ENCODE measurements at regions not wholly inside any gene's neighbourhood (a gene's known extent, or its start where the extent isn't known, plus 50 kb on each side); places are given as distances from the start of the nearest gene placed in this dataset.

GRCh38 chr4:114281164-114281960 lies 301.9 kb upstream of the ARSJ start:
- no peaks in the 10 kb centered on the region for H3K36me3 ChIP-seq (ENCODE audit: control insufficient read depth, insufficient read depth, low read length)
- H3K27me3 ChIP-seq (replicated peaks; ENCODE audit: control insufficient read depth, insufficient read depth, low read length) = no peaks in the 10 kb centered on the region
- no peak overlapping the region for H3K4me3 ChIP-seq (replicated peaks; ENCODE audit: low read depth, low read length)
- TF ChIP-seq CTCF (IDR thresholded peaks at IDR 0.05; ENCODE audit: insufficient read depth, low read length, poor library complexity, severe bottlenecking) = no peak
- no peak for DNase-seq (ENCODE audit: extremely low read depth, insufficient read length)

GRCh38 chr4:114282937-114283336 lies 303.5 kb upstream of the ARSJ start:
- Histone ChIP-seq H3K36me3 (ENCODE audit: control insufficient read depth, insufficient read depth, low read length) (no peaks in the 10 kb centered on the region), H3K27me3 (replicated peaks; ENCODE audit: control insufficient read depth, insufficient read depth, low read length) (no peaks in the 10 kb centered on the region), H3K4me3 (replicated peaks; ENCODE audit: low read depth, low read length) (no peak overlapping the region)
- TF ChIP-seq CTCF (IDR thresholded peaks at IDR 0.05; ENCODE audit: insufficient read depth, low read length, poor library complexity, severe bottlenecking) = no peak
- DNase-seq (ENCODE audit: extremely low read depth, insufficient read length) = no peak

- Histone ChIP-seq H3K27me3 (replicated peaks; ENCODE audit: control insufficient read depth, insufficient read depth, low read length) (no peaks in the 10 kb centered on the region), H3K36me3 (ENCODE audit: control insufficient read depth, insufficient read depth, low read length) (no peaks in the 10 kb centered on the region), H3K4me3 (replicated peaks; ENCODE audit: low read depth, low read length) (no peak overlapping the region)
- no peak for DNase-seq (ENCODE audit: extremely low read depth, insufficient read length)
- no peak for TF ChIP-seq CTCF (IDR thresholded peaks at IDR 0.05; ENCODE audit: insufficient read depth, low read length, poor library complexity, severe bottlenecking)
These were observed 305.2 kb upstream of the ARSJ start for GRCh38 chr4:114284629-114285028.

GRCh38 chr4:114286262-114286810 lies 306.9 kb upstream of the ARSJ start:
- no peak overlapping the region for H3K4me3 ChIP-seq (replicated peaks; ENCODE audit: low read depth, low read length)
- DNase-seq (ENCODE audit: extremely low read depth, insufficient read length) = no peak
- no peak for TF ChIP-seq CTCF (IDR thresholded peaks at IDR 0.05; ENCODE audit: insufficient read depth, low read length, poor library complexity, severe bottlenecking)
- H3K36me3 ChIP-seq (ENCODE audit: control insufficient read depth, insufficient read depth, low read length) = no peaks in the 10 kb centered on the region
- H3K27me3 ChIP-seq (replicated peaks; ENCODE audit: control insufficient read depth, insufficient read depth, low read length) = no peaks in the 10 kb centered on the region

GRCh38 chr4:114287079-114287696 lies 307.7 kb upstream of the ARSJ start:
- H3K27me3 ChIP-seq (replicated peaks; ENCODE audit: control insufficient read depth, insufficient read depth, low read length) = no peaks in the 10 kb centered on the region
- no peak for TF ChIP-seq CTCF (IDR thresholded peaks at IDR 0.05; ENCODE audit: insufficient read depth, low read length, poor library complexity, severe bottlenecking)
- no peaks in the 10 kb centered on the region for H3K36me3 ChIP-seq (ENCODE audit: control insufficient read depth, insufficient read depth, low read length)
- no peak overlapping the region for H3K4me3 ChIP-seq (replicated peaks; ENCODE audit: low read depth, low read length)
- no peak for DNase-seq (ENCODE audit: extremely low read depth, insufficient read length)
